OCI-LY1 (cell line): ENCODE measurements at regions not wholly inside any gene's neighbourhood (a gene's known extent, or its start where the extent isn't known, plus 50 kb on each side); places are given as distances from the start of the nearest gene placed in this dataset.

Source experiments
- H2AFZ ChIP-seq: fragments of 200-600 bp; sonication (generic), shearing (Covaris generic); 2 replicates; pipeline ENCODE4 v1.6.0; 2014; ENCODE audit warnings: antibody characterized with exemption, mild to moderate bottlenecking, low read length
- H3F3A ChIP-seq: fragments of 200-600 bp; sonication (generic), shearing (Covaris generic); 2 replicates; pipeline ENCODE4 v1.6.0; 2014; ENCODE audit warnings: mild to moderate bottlenecking, antibody characterized with exemption, low read length, moderate library complexity; ENCODE audit not compliant: insufficient read depth
- H3K27ac ChIP-seq: fragments of 200-600 bp; sonication (generic); 2 replicates; pipeline ENCODE4 v1.5.1; 2014; ENCODE audit warnings: low read length, mixed run types, mild to moderate bottlenecking, low read depth; ENCODE audit not compliant: poor library complexity, severe bottlenecking
- H3K27me3 ChIP-seq: fragments of 200-600 bp; sonication (generic); 2 replicates; pipeline ENCODE4 v1.6.0; 2014; ENCODE audit warnings: antibody characterized with exemption, mild to moderate bottlenecking, low read length, moderate library complexity; ENCODE audit not compliant: insufficient read depth
- H3K36me3 ChIP-seq: fragments of 200-600 bp; sonication (generic); 2 replicates; pipeline ENCODE4 v1.6.1; 2014; ENCODE audit warnings: mild to moderate bottlenecking, antibody characterized with exemption, low read length, moderate library complexity, mixed read lengths; ENCODE audit not compliant: insufficient read depth
- H3K4me1 ChIP-seq: fragments of 200-600 bp; sonication (generic); 2 replicates; pipeline ENCODE4 v1.5.1; 2014; ENCODE audit warnings: mild to moderate bottlenecking, low read length, moderate library complexity; ENCODE audit not compliant: insufficient read depth, severe bottlenecking
- H3K4me2 ChIP-seq: fragments of 200-600 bp; sonication (generic), shearing (Covaris generic); 2 replicates; pipeline ENCODE4 v1.6.1; 2014; ENCODE audit warnings: low read length
- H3K4me3 ChIP-seq: fragments of 200-600 bp; sonication (generic); 2 replicates; pipeline ENCODE4 v1.5.1; 2014; ENCODE audit warnings: low read length, low read depth, mild to moderate bottlenecking, mixed read lengths; ENCODE audit not compliant: poor library complexity, severe bottlenecking
- H3K79me2 ChIP-seq: fragments of 200-600 bp; shearing (Covaris generic); 2 replicates; pipeline ENCODE4 v1.6.1; 2016; ENCODE audit warnings: mixed run types, low read length, mixed read lengths; ENCODE audit not compliant: insufficient read depth
- H3K9ac ChIP-seq: fragments of 200-600 bp; sonication (generic), shearing (Covaris generic); 2 replicates; pipeline ENCODE4 v1.6.1; 2014; ENCODE audit warnings: mild to moderate bottlenecking, low read length, mixed read lengths
- H3K9me2 ChIP-seq: fragments of 200-600 bp; sonication (generic), shearing (Covaris generic); 2 replicates; pipeline ENCODE4 v1.6.1; 2014; ENCODE audit warnings: low read depth, mild to moderate bottlenecking, low read length, mixed read lengths
- H3K9me3 ChIP-seq: fragments of 200-600 bp; shearing (Covaris generic); 2 replicates; pipeline ENCODE4 v1.6.1; 2014; ENCODE audit warnings: low read length, mixed read lengths
- H4K20me1 ChIP-seq: fragments of 200-600 bp; sonication (generic), shearing (Covaris generic); 2 replicates; pipeline ENCODE4 v1.6.0; 2016; ENCODE audit warnings: mild to moderate bottlenecking, low read length; ENCODE audit not compliant: insufficient read depth
- CTCF ChIP-seq: fragments of 200-600 bp; sonication (generic), shearing (Covaris generic); IDR thresholded peaks from 2 replicates; pipeline ENCODE4 v1.5.1; 2017; ENCODE audit warnings: mild to moderate bottlenecking, antibody characterized with exemption, low read length, moderate library complexity, mixed read lengths
- EZH2 ChIP-seq: fragments of 200-600 bp; sonication (generic), shearing (Covaris generic); IDR thresholded peaks from 2 replicates; pipeline ENCODE4 v1.8.0; 2017; ENCODE audit warnings: borderline replicate concordance, mixed run types, mild to moderate bottlenecking, antibody characterized with exemption, low read length, moderate library complexity, mixed read lengths

DNA sequence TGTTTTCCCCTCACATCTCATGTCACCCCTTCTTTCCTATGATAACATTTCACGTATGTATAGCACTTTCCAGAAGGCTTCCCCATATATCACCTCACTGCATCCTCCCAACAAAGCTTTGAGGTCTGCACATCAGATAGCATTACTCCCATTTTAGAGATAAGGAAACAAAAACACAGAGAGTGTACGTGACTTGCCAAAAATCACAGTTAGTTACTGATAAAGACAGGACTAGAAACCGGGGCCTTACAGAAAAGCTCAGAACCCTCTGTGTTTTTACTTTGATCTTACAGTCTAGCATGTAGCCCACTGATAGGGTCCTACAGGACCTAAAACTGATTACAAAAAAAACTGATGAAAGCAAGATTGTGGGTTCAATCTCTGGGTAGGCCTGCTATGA, 202.9 kb upstream of the CDKN3 start:
- Histone ChIP-seq H3K4me3 (no peak overlapping the region), H3K4me1 (no peaks in the 10 kb centered on the region), H3K27ac (no peak overlapping the region), H3F3A (no peaks in the 10 kb centered on the region), H3K9me2 (no peaks in the 10 kb centered on the region), H3K36me3 (no peaks in the 10 kb centered on the region), H3K4me2 (no peak overlapping the region), H3K9me3 (no peaks in the 10 kb centered on the region), H4K20me1 (no peaks in the 10 kb centered on the region), H3K79me2 (no peaks in the 10 kb centered on the region), H2AFZ (no peak overlapping the region), H3K27me3 (no peaks in the 10 kb centered on the region), H3K9ac (no peak overlapping the region)
- TF ChIP-seq EZH2 (no peak), CTCF (no peak)

- Histone ChIP-seq H3F3A (no peaks in the 10 kb centered on the region), H3K79me2 (no peaks in the 10 kb centered on the region), H3K4me3 (no peak overlapping the region), H3K36me3 (no peaks in the 10 kb centered on the region), H3K9me3 (no peaks in the 10 kb centered on the region), H3K27ac (no peak overlapping the region), H3K27me3 (no peaks in the 10 kb centered on the region), H4K20me1 (no peaks in the 10 kb centered on the region), H2AFZ (no peak overlapping the region), H3K4me1 (no peaks in the 10 kb centered on the region), H3K4me2 (no peak overlapping the region), H3K9me2 (no peaks in the 10 kb centered on the region), H3K9ac (no peak overlapping the region)
- TF ChIP-seq EZH2 (no peak), CTCF (no peak)
Measured at GRCh38 chr14:54194501-54194900, 202.3 kb upstream of the CDKN3 start.

- H3K9ac ChIP-seq = no peak overlapping the region
- H3K27ac ChIP-seq = no peak overlapping the region
- H3K9me2 ChIP-seq = no peaks in the 10 kb centered on the region
- H3K27me3 ChIP-seq = no peaks in the 10 kb centered on the region
- no peaks in the 10 kb centered on the region for H3K36me3 ChIP-seq
- no peaks in the 10 kb centered on the region for H3F3A ChIP-seq
- no peaks in the 10 kb centered on the region for H4K20me1 ChIP-seq
- no peak overlapping the region for H2AFZ ChIP-seq
- no peak overlapping the region for H3K4me2 ChIP-seq
- H3K79me2 ChIP-seq = no peaks in the 10 kb centered on the region
- TF ChIP-seq EZH2 = no peak
- no peak for TF ChIP-seq CTCF
- no peak overlapping the region for H3K4me3 ChIP-seq
- H3K9me3 ChIP-seq = no peaks in the 10 kb centered on the region
- no peaks in the 10 kb centered on the region for H3K4me1 ChIP-seq
Measured at GRCh38 chr14:54197369-54197768, 199.4 kb upstream of the CDKN3 start.
